IMR-90 (cell line): ENCODE measurements at regions not wholly inside any gene's neighbourhood (a gene's known extent, or its start where the extent isn't known, plus 50 kb on each side); places are given as distances from the start of the nearest gene placed in this dataset.

Experiments
- ATAC-seq: fragments of 200-7000 bp; cut with Tn5 transposase; 2 replicates; pipeline ENCODE4 v1.9.1; 2020; ENCODE audit warnings: low read depth, mild to moderate bottlenecking, moderate library complexity
- BruUV-seq: library from RNA; stranded (reverse); fragments of 400-500 nt; replicated peaks from 2 replicates; lab custom pipeline; 2021; lab: Mats Ljungman, UMichigan
- CTCF ChIA-PET: fragments of 300-600 bp; formaldehyde crosslinking; extraction: SDS; loops from one replicate; lab custom pipeline; 2021; ENCODE audit warnings: antibody characterized with exemption; lab: Yijun Ruan, JAX
- POLR2A ChIA-PET: fragments of 300-600 bp; sonication (Branson Sonifier 250); formaldehyde crosslinking; loops from one replicate; lab custom pipeline; 2022; ENCODE audit warnings: antibody characterized with exemption; ENCODE audit not compliant: unreplicated experiment; lab: Charles Lee
- DNase-seq: peaks from one replicate; pipeline ENCODE4 v3.0.0; 2013
- H2AFZ ChIP-seq: replicated peaks from 2 replicates; pipeline ENCODE3; 2013; ENCODE audit warnings: low read length, mild to moderate bottlenecking; ENCODE audit not compliant: poor library complexity
- H2AK5ac ChIP-seq: 2 replicates; pipeline ENCODE4 v1.6.1; 2013; ENCODE audit warnings: low read depth, low read length, inconsistent platforms
- H2AK9ac ChIP-seq: replicated peaks from 2 replicates; pipeline ENCODE3; 2013; ENCODE audit warnings: mild to moderate bottlenecking, low read depth, low read length, moderate library complexity; ENCODE audit not compliant: poor library complexity
- H2BK120ac ChIP-seq: 2 replicates; pipeline ENCODE4 v1.6.1; 2013; ENCODE audit warnings: low read depth, low read length, inconsistent platforms
- H2BK15ac ChIP-seq: 3 replicates; pipeline ENCODE4 v1.6.1; 2013; ENCODE audit warnings: low read depth, low read length, inconsistent platforms
- H2BK20ac ChIP-seq: 2 replicates; pipeline ENCODE4 v1.6.1; 2013; ENCODE audit warnings: low read depth, mild to moderate bottlenecking, inconsistent platforms, low read length, moderate library complexity
- H2BK5ac ChIP-seq: 2 replicates; pipeline ENCODE4 v1.6.1; 2013; ENCODE audit warnings: mild to moderate bottlenecking, low read depth, low read length, inconsistent platforms; ENCODE audit not compliant: poor library complexity, severe bottlenecking
- H3K14ac ChIP-seq: replicated peaks from 2 replicates; pipeline ENCODE4 v1.6.1; 2013; ENCODE audit warnings: low read depth, low read length, inconsistent platforms
- H3K18ac ChIP-seq: 2 replicates; pipeline ENCODE4 v1.6.1; 2013; ENCODE audit warnings: low read depth, low read length, control low read depth
- H3K23ac ChIP-seq: 2 replicates; pipeline ENCODE4 v1.6.1; 2013; ENCODE audit warnings: low read depth, low read length, inconsistent platforms
- H3K27ac ChIP-seq: 2 replicates; pipeline ENCODE4 v1.5.1; 2013; ENCODE audit warnings: mild to moderate bottlenecking, control low read depth, low read length; ENCODE audit not compliant: insufficient read depth
- H3K27me3 ChIP-seq: 2 replicates; pipeline ENCODE4 v1.6.1; 2013; ENCODE audit warnings: low read length; ENCODE audit not compliant: control insufficient read depth, insufficient read depth
- H3K36me3 ChIP-seq: 2 replicates; pipeline ENCODE4 v1.6.1; 2013; ENCODE audit warnings: low read length, mixed read lengths; ENCODE audit not compliant: control insufficient read depth, insufficient read depth
- H3K4ac ChIP-seq: 2 replicates; pipeline ENCODE4 v1.6.1; 2013; ENCODE audit warnings: low read depth, low read length, inconsistent platforms
- H3K4me1 ChIP-seq: 2 replicates; pipeline ENCODE4 v1.6.1; 2013; ENCODE audit warnings: low read length, mixed read lengths; ENCODE audit not compliant: control insufficient read depth, insufficient read depth
- H3K4me2 ChIP-seq: 2 replicates; pipeline ENCODE4 v1.6.1; 2013; ENCODE audit warnings: low read depth, mild to moderate bottlenecking, control low read depth, low read length, moderate library complexity
- H3K4me3 ChIP-seq: 2 replicates; pipeline ENCODE4 v1.5.1; 2013; ENCODE audit warnings: low read depth, mild to moderate bottlenecking, control low read depth, low read length, moderate library complexity; ENCODE audit not compliant: insufficient read depth
- H3K56ac ChIP-seq: 2 replicates; pipeline ENCODE4 v1.6.1; 2013; ENCODE audit warnings: low read length, inconsistent platforms; ENCODE audit not compliant: insufficient read depth; ENCODE audit errors: extremely low read depth
- H3K79me1 ChIP-seq, 2 experiments: 2 replicates each; pipeline ENCODE4 v1.6.1; 2013; ENCODE audit warnings: low read length in 2 of 2, inconsistent platforms in 1 of 2, low read depth in 1 of 2
- H3K9ac ChIP-seq: 2 replicates; pipeline ENCODE4 v1.6.1; 2013; ENCODE audit warnings: low read depth, low read length, control low read depth
- H3K9me1 ChIP-seq: 2 replicates; pipeline ENCODE4 v1.6.1; 2013; ENCODE audit warnings: low read length, inconsistent platforms; ENCODE audit not compliant: insufficient read depth
- H3K9me3 ChIP-seq: 2 replicates; pipeline ENCODE4 v1.6.1; 2013; ENCODE audit warnings: low read length; ENCODE audit not compliant: control insufficient read depth, insufficient read depth
- H4K20me1 ChIP-seq: 2 replicates; pipeline ENCODE4 v1.6.1; 2013; ENCODE audit warnings: low read length, inconsistent platforms; ENCODE audit not compliant: insufficient read depth
- H4K5ac ChIP-seq: 2 replicates; pipeline ENCODE4 v1.6.1; 2013; ENCODE audit warnings: mild to moderate bottlenecking, low read depth, low read length, control low read depth
- H4K8ac ChIP-seq, 2 experiments: 2 replicates each; pipeline ENCODE4 v1.6.1; 2013; ENCODE audit warnings: low read depth in 2 of 2, low read length in 2 of 2, control low read depth in 1 of 2, inconsistent platforms in 1 of 2
- H4K91ac ChIP-seq: 2 replicates; pipeline ENCODE4 v1.6.1; 2013; ENCODE audit warnings: low read depth, low read length, inconsistent platforms; ENCODE audit not compliant: insufficient read depth
- BHLHE40 ChIP-seq: fragments of 150-350 bp; IDR thresholded peaks from 2 replicates; pipeline ENCODE4 v1.6.1; 2016; ENCODE audit warnings: mild to moderate bottlenecking, low read depth, low read length
- CEBPB ChIP-seq: IDR thresholded peaks from 2 replicates; pipeline ENCODE4 v1.6.1; 2012; ENCODE audit warnings: low read depth, low read length, improper control_type of control experiment
- CHD1 ChIP-seq: IDR thresholded peaks from 2 replicates; pipeline ENCODE4 v1.6.1; 2012; ENCODE audit warnings: low read depth, low read length, improper control_type of control experiment
- MAFK ChIP-seq: IDR thresholded peaks from 2 replicates; pipeline ENCODE4 v1.6.1; 2012; ENCODE audit warnings: low read depth, low read length, improper control_type of control experiment
- MAZ ChIP-seq: IDR thresholded peaks from 2 replicates; pipeline ENCODE4 v1.6.1; 2012; ENCODE audit warnings: low read depth, mild to moderate bottlenecking, low read length, improper control_type of control experiment, moderate library complexity, borderline replicate concordance
- MXI1 ChIP-seq: IDR thresholded peaks from 2 replicates; pipeline ENCODE4 v1.6.1; 2012; ENCODE audit warnings: low read depth, mild to moderate bottlenecking, low read length, moderate library complexity, borderline replicate concordance
- POLR2A ChIP-seq: IDR thresholded peaks from 2 replicates; pipeline ENCODE4 v1.6.1; 2012; ENCODE audit warnings: mild to moderate bottlenecking, low read depth, low read length
- RAD21 ChIP-seq: IDR thresholded peaks from 2 replicates; pipeline ENCODE4 v1.6.1; 2012; ENCODE audit warnings: low read length, improper control_type of control experiment
- RCOR1 ChIP-seq: IDR thresholded peaks from 2 replicates; pipeline ENCODE4 v1.6.1; 2012; ENCODE audit warnings: mild to moderate bottlenecking, low read length, improper control_type of control experiment; ENCODE audit not compliant: insufficient replicate concordance
- RFX5 ChIP-seq: IDR thresholded peaks from 2 replicates; pipeline ENCODE4 v1.8.0; 2012; ENCODE audit warnings: low read depth, mild to moderate bottlenecking, low read length, moderate library complexity
- WGBS, 2 experiments: methylation state at CpG; one replicate each; pipeline versions ENCODE4 v1.1.5 to v1.1.7; 2013; ENCODE audit warnings: missing lambda C conversion rate in 2 of 2; ENCODE audit not compliant: insufficient read length in 1 of 2; ENCODE audit errors: extremely low coverage in 2 of 2; 5-methylcytosine and 5-hydroxymethylcytosine counted together
- dilution Hi-C: fragments of 300-500 bp; cut with HindIII; formaldehyde crosslinking; loops from one replicate; pipeline ENCODE4 v1.14.3; 2018; ENCODE audit warnings: low sequenced_read_pairs; ENCODE audit not compliant: unreplicated experiment
- in situ Hi-C: fragments of 300-500 bp; cut with MboI; formaldehyde crosslinking; loops from 3 replicates; pipeline ENCODE4 v1.14.3; 2019; ENCODE audit warnings: low sequenced_read_pairs, inconsistent platforms, mixed read lengths
- intact Hi-C: fragments of 100-400 bp; cut with micrococcal nuclease; formaldehyde crosslinking; loops from 2 replicates; pipeline ENCODE4 v1.10.0; 2022
- TF ChIP-seq, protein P1 (sequence below): fragments of 150-350 bp; IDR thresholded peaks from 2 replicates; pipeline ENCODE4 v1.6.1; 2016; ENCODE audit warnings: low read depth, mild to moderate bottlenecking, low read length, moderate library complexity, borderline replicate concordance

- H3K9me3 ChIP-seq, result no peaks in the 10 kb centered on the region
- H2AFZ ChIP-seq, result no peak overlapping the region
- no TSS peak for BruUV-seq
- H4K8ac ChIP-seq, result no peak overlapping the region
- H3K18ac ChIP-seq, result no peak overlapping the region
- no peak overlapping the region for H2AK5ac ChIP-seq
- H3K4me3 ChIP-seq, result no peak overlapping the region
- H3K23ac ChIP-seq, result no peak overlapping the region
- H3K9me1 ChIP-seq, result no peaks in the 10 kb centered on the region
- no peaks in the 10 kb centered on the region for H4K20me1 ChIP-seq
- no peak overlapping the region for H2BK20ac ChIP-seq
- no peak overlapping the region for H3K9ac ChIP-seq
- no peak for DNase-seq
- H3K4me1 ChIP-seq, result no peaks in the 10 kb centered on the region
- H3K4me2 ChIP-seq, result no peak overlapping the region
- in situ Hi-C loops (no loop called here), intact Hi-C loops (no loop called here), dilution Hi-C loops (no loop called here)
- POLR2A ChIA-PET, result no interaction called here
- no peak overlapping the region for H3K56ac ChIP-seq
- H2BK120ac ChIP-seq, result no peak overlapping the region
- H3K27ac ChIP-seq, result no peak overlapping the region
- WGBS, 2 experiments, result no CpG with 5 or more reads among the region's 1 CpG
- H3K79me1 ChIP-seq, result no peaks in the 10 kb centered on the region
- no peak overlapping the region for H3K4ac ChIP-seq
- no peak overlapping the region for H2BK5ac ChIP-seq
- H3K36me3 ChIP-seq, result no peaks in the 10 kb centered on the region
- TF ChIP-seq RCOR1 (no peak), CEBPB (no peak), RFX5 (no peak), RAD21 (no peak), MXI1 (no peak), BHLHE40 (no peak), POLR2A (no peak), MAZ (no peak), CHD1 (no peak), MAFK (no peak)
- TF ChIP-seq, protein P1, sequence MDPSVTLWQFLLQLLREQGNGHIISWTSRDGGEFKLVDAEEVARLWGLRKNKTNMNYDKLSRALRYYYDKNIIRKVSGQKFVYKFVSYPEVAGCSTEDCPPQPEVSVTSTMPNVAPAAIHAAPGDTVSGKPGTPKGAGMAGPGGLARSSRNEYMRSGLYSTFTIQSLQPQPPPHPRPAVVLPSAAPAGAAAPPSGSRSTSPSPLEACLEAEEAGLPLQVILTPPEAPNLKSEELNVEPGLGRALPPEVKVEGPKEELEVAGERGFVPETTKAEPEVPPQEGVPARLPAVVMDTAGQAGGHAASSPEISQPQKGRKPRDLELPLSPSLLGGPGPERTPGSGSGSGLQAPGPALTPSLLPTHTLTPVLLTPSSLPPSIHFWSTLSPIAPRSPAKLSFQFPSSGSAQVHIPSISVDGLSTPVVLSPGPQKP, result no peak
- CTCF ChIA-PET, result no interaction called here
- H4K5ac ChIP-seq, result no peak overlapping the region
- no peak overlapping the region for H4K91ac ChIP-seq
- no peak overlapping the region for H2BK15ac ChIP-seq
- H3K14ac ChIP-seq, result no peak overlapping the region
- ATAC-seq, result no peak
- H3K27me3 ChIP-seq, result no peaks in the 10 kb centered on the region
- H2AK9ac ChIP-seq, result no peak overlapping the region
Observed at GRCh38 chr12:92342574-92342973, 196.9 kb upstream of the BTG1 start.
